ENCODE measurements at regions not wholly inside any gene's neighbourhood (a gene's known extent, or its start where the extent isn't known, plus 50 kb on each side); places are given as distances from the start of the nearest gene placed in this dataset.

GRCh38 chr7:34584526-34584925 is 73.5 kb upstream of the NPSR1 start:
- no peaks in the 10 kb centered on the region for H3K27me3 ChIP-seq (ENCODE audit: low read depth, low read length)
- no peak overlapping the region for H2AFZ ChIP-seq (ENCODE audit: low read depth, low read length)
- TF ChIP-seq EZH2phosphoT487 (IDR thresholded peaks at IDR 0.05; ENCODE audit: low read depth) = no peak
- TF ChIP-seq CTCF (IDR thresholded peaks at IDR 0.05; ENCODE audit: low read depth, low read length) = no peak
- H3K27ac ChIP-seq (ENCODE audit: low read length) = no peak overlapping the region
- no peaks in the 10 kb centered on the region for H3K79me2 ChIP-seq (ENCODE audit: low read length)
- H3K4me2 ChIP-seq (ENCODE audit: low read length) = no peak overlapping the region
- H4K20me1 ChIP-seq (ENCODE audit: insufficient read depth, low read length) = no peaks in the 10 kb centered on the region
- H3K9ac ChIP-seq (ENCODE audit: low read length) = no peak overlapping the region
- no peaks in the 10 kb centered on the region for H3K9me3 ChIP-seq (ENCODE audit: insufficient read depth, low read length)
- H3K36me3 ChIP-seq (replicated peaks; ENCODE audit: low read depth, low read length) = no peaks in the 10 kb centered on the region
- H3K4me1 ChIP-seq (ENCODE audit: low read length) = no peaks in the 10 kb centered on the region
- H3K4me3 ChIP-seq (ENCODE audit: low read length) = no peak overlapping the region

GRCh38 chr7:34596887-34597286 is 61.1 kb upstream of the NPSR1 start:
- no peaks in the 10 kb centered on the region for H4K20me1 ChIP-seq (ENCODE audit: insufficient read depth, low read length)
- TF ChIP-seq CTCF (IDR thresholded peaks at IDR 0.05; ENCODE audit: low read depth, low read length) = peak; percentile 42
- TF ChIP-seq EZH2phosphoT487 (IDR thresholded peaks at IDR 0.05; ENCODE audit: low read depth) = no peak
- H2AFZ ChIP-seq (ENCODE audit: low read depth, low read length) = no peak overlapping the region
- H3K36me3 ChIP-seq (replicated peaks; ENCODE audit: low read depth, low read length) = no peaks in the 10 kb centered on the region
- no peaks in the 10 kb centered on the region for H3K4me1 ChIP-seq (ENCODE audit: low read length)
- H3K27me3 ChIP-seq (ENCODE audit: low read depth, low read length) = no peaks in the 10 kb centered on the region; the same call in 1 of the 2 replicates
- no peak overlapping the region for H3K4me3 ChIP-seq (ENCODE audit: low read length)
- no peaks in the 10 kb centered on the region for H3K79me2 ChIP-seq (ENCODE audit: low read length)
- no peaks in the 10 kb centered on the region for H3K9me3 ChIP-seq (ENCODE audit: insufficient read depth, low read length)
- no peak overlapping the region for H3K27ac ChIP-seq (ENCODE audit: low read length)
- H3K9ac ChIP-seq (ENCODE audit: low read length) = no peak overlapping the region
- no peak overlapping the region for H3K4me2 ChIP-seq (ENCODE audit: low read length)

- H3K36me3 ChIP-seq (replicated peaks; ENCODE audit: low read depth, low read length) = no peaks in the 10 kb centered on the region
- no peaks in the 10 kb centered on the region; the same call in 1 of the 2 replicates for H3K27me3 ChIP-seq (ENCODE audit: low read depth, low read length)
- no peak overlapping the region for H3K4me2 ChIP-seq (ENCODE audit: low read length)
- H3K27ac ChIP-seq (ENCODE audit: low read length) = no peak overlapping the region
- H3K9ac ChIP-seq (ENCODE audit: low read length) = no peak overlapping the region
- no peaks in the 10 kb centered on the region for H3K79me2 ChIP-seq (ENCODE audit: low read length)
- no peak overlapping the region for H2AFZ ChIP-seq (ENCODE audit: low read depth, low read length)
- H3K4me3 ChIP-seq (ENCODE audit: low read length) = no peak overlapping the region
- TF ChIP-seq EZH2phosphoT487 (IDR thresholded peaks at IDR 0.05; ENCODE audit: low read depth) (no peak), CTCF (IDR thresholded peaks at IDR 0.05; ENCODE audit: low read depth, low read length) (no peak)
- no peaks in the 10 kb centered on the region for H4K20me1 ChIP-seq (ENCODE audit: insufficient read depth, low read length)
- H3K9me3 ChIP-seq (ENCODE audit: insufficient read depth, low read length) = no peaks in the 10 kb centered on the region
- H3K4me1 ChIP-seq (ENCODE audit: low read length) = no peaks in the 10 kb centered on the region
Observed at GRCh38 chr7:34603711-34604444, 54.1 kb upstream of the NPSR1 start.
